ENCODE measurements at regions not wholly inside any gene's neighbourhood (a gene's known extent, or its start where the extent isn't known, plus 50 kb on each side); places are given as distances from the start of the nearest gene placed in this dataset.

DNA sequence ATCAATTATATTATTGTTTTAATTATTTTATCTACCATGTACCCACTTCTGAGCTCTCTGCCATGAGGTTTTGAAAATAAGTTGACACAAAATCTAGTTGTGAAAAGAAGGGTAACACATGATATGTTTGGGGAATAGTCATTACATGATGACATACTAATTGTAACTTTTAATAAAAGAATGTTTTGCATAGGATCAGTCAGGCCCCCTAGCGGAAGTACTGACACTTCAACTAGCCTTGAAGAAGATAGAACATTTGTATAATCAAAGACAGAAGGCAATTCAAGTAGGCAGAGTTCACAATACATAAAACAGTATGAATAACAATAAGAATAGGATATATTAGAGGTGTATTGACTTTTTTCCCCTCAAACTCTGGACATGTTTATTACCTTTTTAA is 1191.0 kb upstream of the AGA start:
- no peak for DNase-seq

DNA sequence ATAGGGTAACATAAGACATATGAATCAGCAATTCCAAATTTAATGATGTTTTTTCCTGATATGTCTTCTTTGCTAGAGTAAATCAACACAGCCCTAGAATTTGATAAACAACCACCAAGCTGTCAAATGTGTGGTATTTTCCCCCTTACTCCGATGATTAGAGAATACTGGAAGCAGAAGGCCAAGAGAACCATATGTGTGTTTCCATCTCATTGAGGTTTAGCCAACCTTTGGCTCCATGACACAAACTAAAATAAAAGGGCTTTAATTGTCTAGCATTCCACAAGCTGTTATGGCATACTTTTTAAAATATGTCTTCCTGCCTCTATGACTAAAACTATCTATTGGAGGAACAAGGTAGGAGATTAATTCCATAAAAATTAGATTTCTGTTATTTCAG is 1222.4 kb upstream of the AGA start:
- DNase-seq: no peak

DNA sequence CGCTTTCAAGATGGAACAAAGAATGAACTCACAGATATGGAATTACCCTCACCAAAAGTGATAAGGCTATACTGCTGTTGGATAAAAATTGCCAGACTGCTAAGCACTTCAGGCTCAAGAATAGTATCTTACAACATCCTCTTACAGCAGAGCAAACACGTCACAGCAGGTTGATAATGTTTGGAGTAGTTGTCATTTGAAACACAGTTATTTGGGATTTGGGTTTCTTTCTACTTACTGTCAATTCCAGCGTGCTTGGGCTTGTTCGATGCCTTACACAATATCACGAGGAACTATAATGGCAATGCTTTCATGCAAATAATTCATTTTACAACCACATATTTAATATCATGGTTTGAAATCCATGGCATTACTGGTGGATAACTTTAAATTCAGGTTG is 1223.7 kb upstream of the AGA start:
- no peak for DNase-seq

DNA sequence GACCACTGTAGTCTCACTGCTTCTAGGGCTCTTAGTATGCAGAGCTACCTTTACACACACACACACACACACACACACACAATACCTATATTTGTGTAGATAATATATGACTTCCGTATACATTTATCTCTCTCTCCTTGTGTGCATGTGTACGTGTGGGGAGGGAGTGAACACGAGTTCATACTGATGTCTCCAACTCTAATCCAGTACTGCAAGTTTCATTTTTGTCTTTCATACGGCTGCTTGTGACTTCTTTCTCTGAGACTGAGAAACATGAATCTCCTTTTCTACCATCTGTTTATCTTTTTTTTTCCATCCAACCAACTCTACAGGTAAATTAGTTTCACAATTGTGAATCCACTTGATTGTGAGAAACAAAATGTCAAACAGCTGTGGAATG is 1229.5 kb upstream of the AGA start:
- DNase-seq: no peak

DNA sequence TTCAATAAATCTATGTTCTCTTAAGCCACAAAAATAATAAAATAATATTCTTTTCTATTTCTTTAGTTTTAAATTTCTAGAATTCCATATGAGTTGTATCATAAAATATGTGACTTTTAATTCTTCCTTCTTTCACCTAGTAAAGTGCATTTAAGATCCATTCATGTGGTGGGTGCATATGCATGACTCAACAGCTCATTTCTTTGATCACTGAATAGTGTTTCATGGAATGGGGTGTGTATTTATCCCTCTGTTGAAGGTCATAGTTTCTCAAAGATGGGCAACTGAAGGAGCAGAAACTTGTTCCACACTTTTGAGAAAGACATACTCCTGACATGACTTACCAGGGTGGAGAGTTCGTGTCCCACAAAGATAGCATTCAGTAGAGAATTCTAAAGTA is 1230.3 kb upstream of the AGA start:
- no peak for DNase-seq

DNA sequence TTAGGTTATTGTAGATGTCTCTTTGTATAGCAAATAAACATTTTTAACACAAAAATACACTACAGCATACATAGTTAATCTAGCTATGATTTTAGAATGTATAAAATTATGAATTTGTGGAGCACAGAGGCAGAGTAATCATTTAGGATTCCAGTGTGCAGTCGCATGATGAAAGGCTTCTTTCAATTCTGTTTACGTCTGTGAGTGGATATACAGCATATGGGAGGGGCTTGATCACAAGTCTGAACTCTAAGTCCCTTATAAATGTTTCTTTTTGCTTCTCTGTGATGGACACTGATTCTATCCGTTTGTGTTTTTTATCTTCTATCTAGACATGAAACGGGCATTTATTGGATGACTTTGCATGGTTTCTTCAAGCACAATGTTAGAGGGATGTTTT is 1239.6 kb upstream of the AGA start:
- no peak for DNase-seq

DNA sequence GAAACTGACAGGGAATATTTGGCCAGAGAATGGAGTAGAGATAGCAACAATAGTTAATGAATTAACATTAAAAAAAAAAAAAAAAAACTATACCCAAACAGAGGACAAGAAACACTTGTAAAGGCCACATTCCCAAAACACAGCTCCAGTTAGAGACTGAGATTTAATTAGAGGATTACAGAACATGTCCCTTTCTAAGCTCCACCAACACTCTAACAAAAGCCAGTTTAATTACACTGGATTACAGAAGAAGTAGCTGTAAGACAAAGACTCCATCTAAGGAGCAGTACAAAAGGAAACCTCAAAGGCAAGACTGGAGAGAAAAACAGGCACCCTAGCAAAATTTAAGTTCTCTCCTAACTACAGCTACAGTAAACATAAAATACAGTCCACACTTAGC is 1247.7 kb upstream of the AGA start:
- DNase-seq: no peak

DNA sequence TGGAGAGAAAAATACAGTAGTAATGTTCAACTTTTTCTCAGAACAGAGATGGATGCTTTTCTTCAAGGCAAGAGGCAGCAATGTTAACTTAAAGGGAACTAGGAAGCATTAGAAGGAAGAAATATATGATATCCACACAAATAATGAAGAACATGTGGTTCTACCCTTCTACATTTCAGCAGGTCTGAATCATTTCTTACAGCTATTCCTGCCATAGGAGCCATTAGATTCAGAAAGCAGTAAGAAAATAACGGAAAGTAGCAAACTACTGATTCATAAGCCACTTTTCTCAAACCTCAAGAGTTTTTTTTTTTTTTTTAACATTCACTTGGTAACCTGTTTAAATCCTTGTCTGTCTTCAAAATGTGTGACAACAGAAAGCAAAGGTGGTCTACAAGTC is 1251.6 kb upstream of the AGA start:
- DNase-seq: no peak

DNA sequence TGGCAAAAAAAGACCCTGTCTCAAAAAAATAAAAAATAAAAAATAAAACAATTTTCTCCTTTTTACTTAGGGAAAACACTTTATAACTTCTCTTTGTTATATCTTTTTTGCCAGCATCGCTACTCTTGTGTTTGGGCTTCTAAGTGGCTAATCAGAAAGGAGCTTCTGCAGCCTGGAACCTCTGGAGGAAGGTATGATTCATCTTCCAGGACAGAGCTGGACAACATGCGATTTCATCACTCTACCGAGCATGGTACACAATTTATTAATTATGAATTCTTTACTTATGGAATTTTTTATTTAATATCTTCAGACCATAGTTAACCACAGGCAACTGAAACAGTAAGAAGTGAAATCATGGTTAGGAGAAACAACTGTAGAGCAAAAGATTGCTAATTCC is 1254.3 kb upstream of the AGA start:
- DNase-seq: no peak

DNA sequence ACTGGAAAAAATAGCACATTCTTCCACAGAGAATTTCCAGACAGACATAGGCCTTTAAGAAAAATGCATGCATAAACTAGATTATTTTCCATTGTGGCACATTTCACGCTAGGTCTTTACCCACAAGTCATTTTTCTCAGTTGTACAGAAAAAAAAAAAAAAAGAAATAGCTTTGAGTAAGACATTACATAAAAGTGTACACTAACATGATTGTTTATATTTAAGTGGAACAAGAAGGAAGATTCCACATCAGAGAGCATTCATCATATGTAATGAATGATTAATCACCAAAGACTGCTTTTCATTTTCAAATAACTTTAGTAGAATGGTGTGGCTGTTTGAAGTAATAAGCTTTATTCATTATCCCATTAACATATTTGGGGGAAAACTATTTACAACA is 1270.2 kb upstream of the AGA start:
- DNase-seq: no peak

DNA sequence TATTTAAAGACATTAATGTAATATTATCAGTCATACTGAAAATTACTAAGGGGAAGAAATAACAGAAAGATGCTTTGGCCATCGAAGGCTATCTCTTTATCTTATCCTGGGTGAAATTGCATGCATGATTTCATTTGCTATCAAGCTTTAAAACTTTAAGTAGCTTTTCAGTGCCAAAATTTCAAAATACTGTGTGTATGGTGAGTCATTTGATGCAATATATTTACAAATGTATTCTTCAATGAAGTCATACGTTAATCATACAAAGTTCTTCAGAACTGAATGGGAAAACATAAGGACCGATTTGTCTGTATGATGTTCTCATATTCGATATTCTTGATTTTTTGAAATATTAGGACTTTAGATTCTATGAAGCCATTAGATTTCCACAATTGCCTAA is 1295.8 kb upstream of the AGA start:
- no peak for DNase-seq

DNA sequence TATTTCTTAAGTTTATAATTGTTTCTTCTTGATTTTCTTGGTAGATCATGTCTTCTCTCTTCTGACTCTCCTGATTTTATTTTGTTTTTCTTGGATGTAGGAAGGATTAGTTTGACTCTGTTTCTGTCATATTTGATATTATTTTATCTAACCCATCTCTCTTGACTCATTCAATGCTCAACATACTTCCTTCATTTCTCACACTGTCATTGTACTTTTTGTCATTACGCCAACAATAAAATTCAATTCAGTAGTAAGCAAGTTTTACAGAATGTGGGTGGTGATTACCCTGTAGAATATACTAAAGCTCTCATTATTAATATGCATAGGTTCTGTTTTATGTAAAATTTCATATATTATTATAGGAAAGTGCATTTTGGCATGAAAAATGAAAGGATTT is 1303.0 kb upstream of the AGA start:
- DNase-seq: no peak

DNA sequence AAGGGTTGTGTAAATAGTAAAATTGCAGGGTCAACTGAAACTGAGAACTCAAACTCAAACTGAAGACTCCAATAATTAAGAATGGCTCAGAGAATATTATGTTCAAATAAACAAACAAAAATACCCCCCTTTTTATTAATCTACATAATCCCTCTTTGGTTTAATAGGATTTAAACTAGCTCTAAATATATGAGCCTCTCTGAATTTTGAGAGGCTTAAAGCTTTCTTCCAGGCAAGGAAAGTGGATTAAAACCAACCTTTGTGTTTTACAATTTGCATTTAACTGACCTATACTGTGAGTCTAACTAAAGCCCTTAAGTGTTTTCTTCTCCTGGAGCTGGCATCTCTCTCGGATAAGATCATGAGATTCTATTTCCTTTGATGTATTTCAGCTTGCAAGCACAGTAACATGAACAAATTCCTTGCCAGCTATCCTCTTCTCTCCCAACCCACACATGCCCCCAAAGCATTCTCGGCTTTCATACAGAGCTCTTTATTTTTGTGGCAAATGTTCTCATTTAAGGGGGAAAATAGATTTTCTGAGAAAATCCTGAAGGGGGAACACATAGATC is 1310.8 kb upstream of the AGA start:
- no peak for DNase-seq

DNA sequence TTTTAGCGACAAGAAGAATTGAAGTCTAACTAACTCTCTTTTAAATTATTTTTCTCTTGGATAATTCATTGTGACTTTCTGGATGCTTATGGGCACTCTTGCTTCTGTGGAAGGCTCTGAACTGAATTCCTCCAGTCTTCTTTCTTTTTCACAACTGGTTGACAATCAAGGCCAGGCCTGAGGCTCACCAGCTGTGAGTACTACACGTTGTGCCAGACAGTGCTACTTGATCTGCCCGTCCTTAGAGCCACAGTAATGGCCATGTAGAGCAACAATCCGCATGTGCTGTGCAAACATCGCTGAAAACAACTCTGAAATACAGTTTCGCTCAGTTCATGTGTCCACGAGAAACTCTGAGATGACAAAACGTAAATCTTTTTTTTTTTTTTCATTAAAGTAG is 1336.3 kb upstream of the AGA start:
- no peak for DNase-seq

DNA sequence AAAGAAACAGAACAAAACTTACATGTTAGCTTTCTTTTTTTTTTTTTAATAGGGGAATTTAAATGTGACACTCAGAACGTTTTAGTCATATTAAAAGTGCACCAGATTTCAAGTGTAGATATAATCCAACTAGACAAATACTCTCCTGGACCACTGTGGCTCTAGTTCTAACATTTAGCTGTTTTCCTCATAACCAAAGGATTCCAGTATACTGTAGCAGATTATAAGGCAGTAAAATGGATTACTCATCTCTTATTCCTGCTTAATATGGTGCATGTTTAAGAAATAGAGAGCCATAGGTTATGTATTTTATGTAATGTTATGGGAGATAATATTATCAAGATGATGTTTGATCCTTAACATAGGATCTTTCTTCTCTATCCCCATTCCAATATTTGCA is 1339.5 kb upstream of the AGA start:
- DNase-seq: no peak

DNA sequence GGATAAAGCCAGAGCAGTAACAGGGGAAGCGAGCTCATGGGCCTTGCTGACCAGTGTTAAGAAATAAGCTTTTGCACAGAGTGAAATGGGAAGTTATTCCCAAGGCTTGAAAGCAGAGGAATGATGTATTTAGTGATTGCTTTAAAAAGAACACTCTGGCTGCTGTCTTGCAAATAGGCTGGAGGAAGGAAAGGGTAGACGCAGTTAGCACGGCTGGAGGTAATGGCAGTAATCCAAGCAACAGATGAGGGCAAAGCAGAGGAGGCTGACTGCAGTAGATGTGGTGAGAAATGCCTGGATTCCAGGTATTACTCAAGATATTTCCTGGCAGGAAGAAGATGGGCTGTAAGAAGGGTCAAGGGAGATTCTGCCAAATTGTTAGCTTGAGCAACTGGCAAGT is 1342.3 kb upstream of the AGA start:
- DNase-seq: no peak

DNA sequence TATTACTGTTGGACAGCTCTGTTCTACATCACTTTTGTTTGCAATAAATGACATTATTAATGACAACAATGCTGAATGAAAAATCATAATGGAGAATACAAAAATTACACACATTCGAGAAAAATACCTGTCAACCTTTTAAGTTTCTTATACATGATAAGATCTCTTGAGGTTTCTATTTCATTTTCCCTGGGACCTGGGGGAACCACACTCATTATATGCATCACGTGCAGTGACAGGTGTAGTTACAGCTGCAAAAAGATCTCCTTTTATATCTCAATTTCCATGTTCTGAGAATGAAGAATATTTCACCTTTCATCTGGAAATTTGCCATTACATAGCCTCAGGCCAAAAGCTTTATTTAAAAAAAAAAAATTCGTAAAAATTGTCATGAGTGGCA is 1347.0 kb upstream of the AGA start:
- no peak for DNase-seq

DNA sequence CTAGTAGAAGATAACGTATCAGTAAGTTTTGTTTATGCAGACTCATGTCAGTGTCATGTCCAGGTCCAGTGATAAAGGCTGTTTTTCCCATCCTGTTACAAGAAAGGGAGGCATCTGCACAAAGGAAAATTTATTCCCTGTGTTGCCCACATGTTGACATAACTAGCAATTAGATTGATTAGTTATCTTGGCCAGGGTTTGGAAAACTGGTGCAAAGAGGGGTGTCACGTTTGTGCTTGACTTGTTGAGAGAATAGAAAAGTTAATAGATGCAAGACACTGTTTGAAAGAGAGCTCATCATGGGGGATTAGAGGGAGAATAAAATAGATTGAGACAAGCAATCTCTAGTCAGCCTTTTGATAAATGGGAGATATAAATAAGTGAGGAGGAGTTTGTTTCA is 1357.0 kb upstream of the AGA start:
- no peak for DNase-seq

DNA sequence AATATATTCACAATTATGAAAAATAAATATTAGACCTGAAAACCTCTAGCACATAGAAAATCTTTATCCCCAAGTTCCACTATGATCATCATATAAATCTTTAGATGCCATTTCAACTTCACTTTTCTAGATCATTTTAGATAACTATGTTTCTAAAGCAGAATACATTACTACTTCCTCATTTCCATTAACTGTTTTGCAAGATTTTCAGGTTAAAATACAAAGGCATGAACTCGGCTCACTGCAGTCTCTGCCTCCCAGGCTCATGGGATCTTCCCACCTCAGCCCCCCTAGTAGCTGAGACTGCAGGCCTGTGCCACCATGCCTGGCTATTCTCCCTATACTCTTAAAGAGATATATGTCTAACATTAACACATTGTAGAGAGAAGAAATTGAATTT is 1365.9 kb upstream of the AGA start:
- DNase-seq: no peak

DNA sequence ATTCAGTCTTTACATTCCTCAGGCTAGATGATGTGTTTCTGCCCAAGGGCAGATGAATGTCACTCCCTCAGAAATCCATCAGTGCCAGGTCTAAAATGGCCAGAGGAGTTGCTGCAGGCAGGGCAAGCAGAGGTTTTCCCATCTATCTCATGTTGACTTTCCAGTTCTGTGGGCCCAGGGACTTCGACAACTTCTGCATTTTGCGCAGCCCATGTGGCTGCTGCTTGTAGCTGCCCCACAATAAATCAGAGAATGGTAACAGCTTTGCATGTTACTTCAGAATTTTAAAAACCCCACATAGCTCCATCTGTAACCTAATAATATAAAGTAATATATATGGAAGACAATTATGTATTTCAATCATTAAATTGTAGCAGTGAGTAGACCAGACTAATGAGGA is 1367.7 kb upstream of the AGA start:
- no peak for DNase-seq

DNA sequence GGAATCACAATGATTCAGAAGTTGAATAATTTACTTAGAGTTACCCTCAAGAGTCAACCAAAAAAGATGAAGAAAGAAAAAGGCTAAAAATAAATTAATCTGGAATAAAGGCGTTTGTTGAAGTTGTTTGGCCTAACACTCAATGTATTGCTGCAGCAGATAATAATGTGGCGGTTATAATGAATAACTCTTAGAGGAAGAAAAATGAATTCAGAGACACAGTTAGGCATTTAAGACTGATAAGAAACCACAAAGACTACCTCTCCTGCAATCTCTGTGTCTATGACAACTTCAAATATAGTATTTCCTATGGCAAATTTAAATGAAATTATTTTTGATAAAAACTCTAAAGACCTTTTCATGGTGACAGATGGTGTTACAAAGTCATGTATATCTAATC is 1369.1 kb upstream of the AGA start:
- no peak for DNase-seq

DNA sequence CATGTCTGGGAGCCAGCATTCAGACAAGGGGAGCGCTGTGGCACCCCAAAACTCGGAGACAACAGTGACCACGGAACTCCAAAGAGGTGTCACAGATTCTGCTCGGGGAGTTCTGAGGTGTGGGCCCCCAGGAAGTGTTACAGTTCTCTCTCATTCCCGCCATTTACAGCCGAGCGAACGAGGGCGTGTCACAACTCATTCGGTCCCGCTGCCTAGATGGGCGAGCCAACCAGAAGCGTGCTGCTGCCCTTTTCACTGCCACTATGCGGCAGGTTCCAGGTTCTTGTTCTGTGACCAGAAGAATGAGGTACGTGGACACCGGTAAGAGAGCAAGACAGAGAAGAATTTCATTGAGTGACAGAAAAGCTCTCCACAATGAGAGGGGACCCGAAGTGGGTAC is 1370.6 kb upstream of the AGA start:
- DNase-seq: no peak

DNA sequence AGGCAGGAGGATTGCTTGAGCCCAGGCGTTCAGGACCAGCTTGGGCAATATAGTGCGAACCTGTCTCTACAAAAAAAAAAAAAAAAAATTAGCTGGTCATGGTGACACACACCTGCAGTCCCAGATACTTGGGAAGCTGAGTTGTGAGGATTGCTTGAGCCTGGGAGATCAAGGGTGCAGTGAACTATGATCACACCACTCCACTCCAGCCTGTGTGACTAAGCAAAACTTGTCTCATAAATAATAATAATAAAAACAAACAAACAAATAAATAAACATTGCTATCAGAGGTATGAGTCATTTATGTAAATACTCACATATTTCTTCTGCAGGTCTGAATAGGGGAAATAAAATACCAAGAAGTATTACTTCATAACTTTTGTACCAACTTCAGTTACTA is 1372.7 kb upstream of the AGA start:
- no peak for DNase-seq

DNA sequence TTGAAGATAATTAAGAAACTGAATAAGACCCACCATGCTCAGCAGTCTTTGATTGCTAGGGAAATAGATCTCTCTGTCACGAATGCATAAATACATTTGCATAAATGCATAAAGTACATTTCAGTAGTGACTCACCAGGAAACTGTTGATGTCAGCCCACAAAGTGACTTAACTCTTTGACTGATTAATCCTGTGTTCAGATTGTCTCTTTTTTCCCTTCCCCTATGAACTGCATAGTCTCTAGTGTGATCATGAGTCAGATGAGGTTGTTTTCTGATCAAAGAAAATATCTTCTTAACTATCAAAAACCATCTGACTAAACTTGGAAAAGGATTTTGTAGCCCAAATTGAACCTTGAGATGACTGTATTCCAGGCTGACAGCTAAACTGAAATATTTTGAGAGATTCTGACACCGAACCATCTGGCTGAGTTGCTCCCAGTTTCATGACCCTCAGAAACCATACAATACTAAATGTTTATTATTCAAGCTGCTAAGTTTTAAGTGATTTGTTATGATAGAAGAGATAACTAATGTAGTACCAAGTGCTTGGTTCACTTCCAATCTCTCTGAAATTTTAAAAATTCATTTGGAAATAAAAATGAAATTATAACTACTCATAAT is 1381.5 kb upstream of the AGA start:
- DNase-seq: no peak

DNA sequence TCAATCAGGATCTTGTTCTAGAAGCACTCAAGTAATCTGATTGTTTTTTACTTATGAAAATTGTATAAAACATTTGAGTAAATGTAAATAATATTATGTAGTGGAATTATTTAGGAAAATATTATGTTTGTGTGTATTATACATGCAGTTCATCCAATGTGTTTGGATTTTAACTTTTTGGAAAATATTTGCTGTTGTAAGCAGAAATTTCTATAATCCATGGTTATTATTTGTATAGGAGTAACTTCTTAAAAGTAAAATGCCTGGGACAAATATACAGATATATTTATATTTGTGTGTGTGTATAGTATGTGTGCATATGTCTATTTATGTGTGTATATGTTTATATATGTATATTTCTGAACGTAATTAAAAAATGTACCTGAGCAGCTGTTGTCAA is 1394.6 kb upstream of the AGA start:
- DNase-seq: no peak

DNA sequence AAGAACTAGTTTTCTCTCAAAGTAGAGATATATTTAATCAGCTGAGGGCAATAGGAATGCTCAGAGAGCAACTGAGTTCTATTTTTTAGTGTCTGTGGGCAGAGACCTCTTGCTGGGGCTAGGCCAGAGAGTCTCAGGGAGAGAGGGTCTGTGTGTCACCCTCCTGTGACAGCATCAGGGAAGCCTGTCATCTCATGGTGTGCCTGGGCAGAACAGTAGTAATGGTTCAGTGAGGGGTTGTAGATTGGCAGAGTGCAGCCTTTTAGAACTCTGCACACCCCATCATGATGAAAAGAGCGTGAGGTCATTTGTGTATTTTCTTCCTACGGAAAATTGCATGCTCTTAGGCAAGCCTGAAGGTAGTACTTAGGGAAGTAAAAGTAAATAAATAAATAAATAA is 1396.5 kb upstream of the AGA start:
- no peak for DNase-seq
